ENCODE measurements at regions not wholly inside any gene's neighbourhood (a gene's known extent, or its start where the extent isn't known, plus 50 kb on each side); places are given as distances from the start of the nearest gene placed in this dataset.

DNA sequence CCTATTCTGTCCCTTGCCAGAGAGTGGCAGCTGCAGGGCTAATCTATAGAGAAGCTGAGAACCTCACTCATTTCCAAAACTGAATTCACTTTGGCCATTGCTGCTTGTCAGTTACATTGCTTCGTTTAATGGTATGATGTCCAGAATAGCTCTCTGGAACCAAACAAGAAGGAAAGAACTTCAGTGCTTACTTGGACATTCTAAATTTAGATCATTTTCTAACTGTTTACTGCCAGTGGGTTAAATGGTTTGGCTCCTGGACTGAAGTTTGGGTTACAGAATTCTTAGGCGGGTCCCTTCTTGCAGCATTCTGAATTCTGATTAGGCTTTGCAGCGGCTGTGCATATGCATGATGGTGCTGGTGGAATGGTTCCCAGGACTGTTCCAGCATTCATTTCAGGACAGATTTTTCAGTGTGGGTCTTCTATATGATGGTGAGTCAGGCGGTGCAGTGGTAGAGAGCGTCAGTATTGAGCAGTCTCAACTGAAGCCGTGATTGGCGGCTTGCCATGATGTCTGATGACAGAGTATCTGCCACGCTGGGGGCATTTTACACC lies 148.7 kb downstream of the DYRK2 start:
- DNase-seq (ENCODE audit: low read depth, low spot score) = peak; percentile 82

- DNase-seq (ENCODE audit: low read depth, low spot score) = no peak
Measured at GRCh38 chr12:67797753-67798152, 149.2 kb downstream of the DYRK2 start.

GRCh38 chr12:67798768-67799167 lies 150.2 kb downstream of the DYRK2 start:
- no peak for DNase-seq (ENCODE audit: low read depth, low spot score)

GRCh38 chr12:67802731-67803130 lies 154.2 kb downstream of the DYRK2 start:
- no peak for DNase-seq (ENCODE audit: low read depth, low spot score)

- no peak for DNase-seq (ENCODE audit: low read depth, low spot score)
Measured at GRCh38 chr12:67803278-67803993, 154.9 kb downstream of the DYRK2 start.

GRCh38 chr12:67804168-67804567 lies 155.6 kb downstream of the DYRK2 start:
- no peak for DNase-seq (ENCODE audit: low read depth, low spot score)

GRCh38 chr12:67807814-67808213 lies 159.3 kb downstream of the DYRK2 start:
- no peak for DNase-seq (ENCODE audit: low read depth, low spot score)

- DNase-seq (ENCODE audit: low read depth, low spot score) = no peak
Measured at GRCh38 chr12:67810166-67810565, 161.6 kb downstream of the DYRK2 start.

- DNase-seq (ENCODE audit: low read depth, low spot score) = peak; percentile 42
Measured at GRCh38 chr12:67811437-67812361, 163.2 kb downstream of the DYRK2 start.

DNA sequence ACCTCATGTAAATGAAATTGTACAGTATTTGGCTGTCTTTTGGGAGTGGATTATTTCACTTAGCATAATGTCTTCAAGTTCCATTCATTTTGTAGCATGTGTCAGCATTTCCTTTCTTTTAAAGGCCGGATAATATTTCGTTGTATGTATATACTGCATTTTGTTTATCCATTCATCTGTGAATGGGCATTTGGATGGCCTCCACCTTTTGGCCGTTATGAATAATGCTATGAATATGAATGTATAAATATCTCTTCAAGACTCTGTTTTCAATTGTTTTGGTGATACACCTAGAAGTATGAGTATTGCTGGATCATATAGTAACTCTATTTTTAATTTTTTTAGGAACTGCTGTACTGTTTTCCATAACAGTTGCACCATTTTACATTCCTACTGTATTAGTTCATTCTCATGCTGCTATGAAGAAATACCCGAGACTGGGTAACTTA lies 164.9 kb downstream of the DYRK2 start:
- no peak for DNase-seq (ENCODE audit: low read depth, low spot score)

- no peak for DNase-seq (ENCODE audit: low read depth, low spot score)
Measured at GRCh38 chr12:67816269-67816668, 167.7 kb downstream of the DYRK2 start.

DNA sequence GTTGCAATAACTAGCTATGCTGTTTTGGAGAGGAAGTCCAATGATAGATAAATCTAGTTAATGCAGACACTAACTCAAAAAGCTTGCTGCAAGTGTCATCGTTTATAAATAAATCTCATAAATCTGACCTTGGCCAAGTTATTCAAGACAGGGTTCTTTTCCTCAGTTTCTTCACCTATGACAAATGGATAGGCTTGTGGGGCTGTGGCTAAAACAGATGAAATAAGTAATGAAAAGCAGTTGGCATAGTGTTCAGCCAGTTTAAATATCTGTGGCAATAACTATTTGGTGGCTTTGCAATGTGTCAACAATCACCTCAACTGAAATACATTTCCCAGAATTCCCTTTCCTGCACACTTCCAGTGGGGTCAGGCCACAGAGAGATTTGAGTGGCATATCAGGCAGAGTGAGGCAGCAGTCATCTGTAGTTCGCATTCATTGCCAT lies 169.9 kb downstream of the DYRK2 start:
- DNase-seq (ENCODE audit: low read depth, low spot score) = no peak

DNA sequence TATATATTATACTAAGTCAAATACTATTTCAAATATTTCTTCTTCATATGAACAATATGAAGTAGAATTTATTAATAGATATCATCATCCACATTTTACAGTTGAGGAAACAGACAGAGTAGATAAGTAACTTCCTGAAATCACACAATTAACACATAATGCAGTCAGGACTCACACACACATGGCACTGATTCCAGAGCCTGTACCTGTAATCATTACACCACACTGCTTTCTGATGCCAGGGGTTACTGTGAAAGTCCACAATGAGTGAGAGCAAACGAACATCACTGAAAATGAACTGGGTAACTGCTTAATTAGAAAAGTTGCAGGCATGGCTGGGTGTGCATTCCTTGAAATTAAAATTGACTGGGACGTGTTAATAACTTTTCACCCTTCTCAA lies 169.3 kb upstream of the IFNG-AS1 start:
- DNase-seq (ENCODE audit: low read depth, low spot score) = no peak

GRCh38 chr12:67820694-67821093 lies 168.6 kb upstream of the IFNG-AS1 start:
- no peak for DNase-seq (ENCODE audit: low read depth, low spot score)

DNA sequence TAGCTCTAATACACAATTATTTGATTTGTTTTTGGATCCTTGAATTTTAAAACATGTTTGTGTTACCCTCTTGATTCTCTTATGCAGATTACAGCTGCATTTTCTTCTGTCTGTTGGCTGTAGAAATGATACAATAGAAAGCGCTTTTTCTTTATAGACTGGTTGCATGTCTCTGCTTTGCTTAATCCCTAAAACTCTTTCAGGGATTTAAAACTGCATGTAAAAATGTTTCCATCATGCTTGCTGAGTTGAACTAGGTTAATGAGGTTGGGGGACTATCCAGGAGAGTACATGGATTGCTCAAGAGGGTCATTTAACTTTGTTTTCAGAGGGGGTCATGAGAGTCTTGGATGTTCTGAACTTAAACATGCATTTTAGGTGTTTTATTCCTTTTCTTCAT lies 166.4 kb upstream of the IFNG-AS1 start:
- no peak for DNase-seq (ENCODE audit: low read depth, low spot score)

GRCh38 chr12:67826148-67826547 lies 163.1 kb upstream of the IFNG-AS1 start:
- DNase-seq (ENCODE audit: low read depth, low spot score) = peak; percentile 23

GRCh38 chr12:67826946-67827720 lies 162.1 kb upstream of the IFNG-AS1 start:
- peak; percentile 50 for DNase-seq (ENCODE audit: low read depth, low spot score)

DNA sequence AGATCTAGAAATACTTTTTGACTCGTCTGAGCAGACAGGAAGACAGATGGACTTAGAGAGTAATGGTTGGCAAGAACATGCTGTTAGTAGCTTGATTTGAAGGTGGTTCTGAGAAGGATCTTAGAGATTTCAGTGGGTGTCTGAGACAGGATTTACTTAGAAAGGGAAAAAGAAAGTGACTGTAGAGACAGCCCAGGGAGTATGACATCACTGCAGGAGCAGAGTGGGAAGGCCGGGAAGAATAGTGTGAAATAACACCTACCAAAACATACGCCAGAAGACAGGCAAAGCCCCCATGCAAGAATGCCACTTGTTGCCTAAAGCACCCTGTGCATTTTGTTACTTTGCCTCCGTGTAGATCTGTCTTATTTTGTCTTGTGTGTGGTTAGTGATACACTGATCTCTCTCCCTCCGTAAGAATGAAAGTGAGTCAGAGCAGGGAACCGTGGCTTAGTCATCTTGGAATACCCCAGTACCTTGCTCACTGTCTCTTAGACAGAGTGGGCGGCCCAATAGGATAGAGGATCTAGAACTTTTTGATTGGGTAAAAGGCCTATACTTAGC lies 161.3 kb upstream of the IFNG-AS1 start:
- peak; percentile 95 for DNase-seq (ENCODE audit: low read depth, low spot score)

- no peak for DNase-seq (ENCODE audit: low read depth, low spot score)
Measured at GRCh38 chr12:67829896-67830295, 159.4 kb upstream of the IFNG-AS1 start.

DNA sequence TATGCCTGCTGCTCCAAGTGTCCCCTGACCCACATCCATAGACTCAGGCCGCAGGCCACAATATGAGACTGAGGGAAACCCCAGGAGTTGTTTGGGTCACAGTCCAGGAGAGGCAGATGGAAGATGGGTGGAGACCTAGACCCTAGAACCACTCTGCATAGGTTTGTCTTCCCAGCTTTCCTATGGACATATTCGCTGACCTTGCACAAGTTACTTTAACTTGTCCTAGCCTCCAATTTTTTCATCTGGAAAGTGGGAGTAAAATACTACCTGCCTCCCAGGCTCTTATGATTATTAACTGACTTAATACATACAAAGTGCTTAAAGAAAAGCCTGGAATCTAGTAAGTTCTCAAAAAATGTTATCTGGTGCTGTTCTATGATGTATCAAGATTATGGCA lies 157.1 kb upstream of the IFNG-AS1 start:
- no peak for DNase-seq (ENCODE audit: low read depth, low spot score)

GRCh38 chr12:67833602-67834001 lies 155.6 kb upstream of the IFNG-AS1 start:
- no peak for DNase-seq (ENCODE audit: low read depth, low spot score)
